ENCODE measurements at regions not wholly inside any gene's neighbourhood (a gene's known extent, or its start where the extent isn't known, plus 50 kb on each side); places are given as distances from the start of the nearest gene placed in this dataset.

GRCh38 chr4:133275246-133275645 lies 126.2 kb downstream of the PCDH10 start:
- TF ChIP-seq ATF3 (IDR thresholded peaks at IDR 0.05) (no peak), JUND (IDR thresholded peaks at IDR 0.05) (no peak), FOXA1 (IDR thresholded peaks at IDR 0.05) (no peak), CTCF (IDR thresholded peaks at IDR 0.05; ENCODE audit: low read depth, low read length, missing input control) (no peak), YY1 (IDR thresholded peaks at IDR 0.05) (no peak), MAX (IDR thresholded peaks at IDR 0.05) (no peak), RXRA (IDR thresholded peaks at IDR 0.05) (no peak), EGR1 (IDR thresholded peaks at IDR 0.05; ENCODE audit: low read depth in 2 of 2) (no peak), ZBTB33 (IDR thresholded peaks at IDR 0.05) (no peak), SP1 (IDR thresholded peaks at IDR 0.05) (no peak)
